Endothelial cell (in vitro differentiated cells): ENCODE measurements at regions not wholly inside any gene's neighbourhood (a gene's known extent, or its start where the extent isn't known, plus 50 kb on each side); places are given as distances from the start of the nearest gene placed in this dataset.
"Not testable (repeated sequence)": the region's sequence is repeated elsewhere in the genome, so short reads cannot be mapped to it uniquely, and the experiment has no call there.

Experiments
- DNase-seq: peaks from one replicate; pipeline ENCODE4 v3.0.0; 2021; ENCODE audit warnings: low spot score
- H3K27ac Mint-ChIP-seq: one replicate; pipeline ENCODE4 v1.8.0; 2021; ENCODE audit warnings: mixed read lengths, inconsistent platforms; ENCODE audit not compliant: unreplicated experiment
- H3K27me3 Mint-ChIP-seq: one replicate; pipeline ENCODE4 v1.8.0; 2021; ENCODE audit warnings: mild to moderate bottlenecking, moderate library complexity, mixed read lengths, inconsistent platforms; ENCODE audit not compliant: unreplicated experiment
- H3K36me3 Mint-ChIP-seq: one replicate; pipeline ENCODE4 v1.8.0; 2021; ENCODE audit warnings: mild to moderate bottlenecking, low read depth, mixed read lengths, inconsistent platforms; ENCODE audit not compliant: unreplicated experiment
- H3K4me1 Mint-ChIP-seq: one replicate; pipeline ENCODE4 v1.8.0; 2021; ENCODE audit warnings: mild to moderate bottlenecking, mixed read lengths, inconsistent platforms; ENCODE audit not compliant: unreplicated experiment
- H3K4me3 Mint-ChIP-seq: one replicate; pipeline ENCODE4 v1.8.0; 2021; ENCODE audit warnings: mild to moderate bottlenecking, mixed read lengths, inconsistent platforms; ENCODE audit not compliant: unreplicated experiment
- H3K9me3 Mint-ChIP-seq: one replicate; pipeline ENCODE4 v1.8.0; 2021; ENCODE audit warnings: mixed read lengths, inconsistent platforms; ENCODE audit not compliant: unreplicated experiment
- CTCF ChIP-seq: fragments of 200-600 bp; sonication (generic); IDR thresholded peaks from one replicate; pipeline ENCODE4 v1.5.0; 2021; ENCODE audit warnings: antibody characterized with exemption; ENCODE audit not compliant: unreplicated experiment

GRCh38 chr4:189858435-189858834, 82.2 kb upstream of the FRG1 start:
- DNase-seq = no peak
- Mint-ChIP-seq H3K27me3 (peaks cover 3% of the 10 kb centered on the region), H3K9me3 (peaks cover 3% of the 10 kb centered on the region), H3K4me3 (no peak overlapping the region), H3K36me3 (no peaks in the 10 kb centered on the region), H3K27ac (no peak overlapping the region), H3K4me1 (no peaks in the 10 kb centered on the region)
- TF ChIP-seq CTCF = no peak

- no peaks in the 10 kb centered on the region for H3K4me1 Mint-ChIP-seq
- H3K27ac Mint-ChIP-seq = no peak overlapping the region
- H3K4me3 Mint-ChIP-seq = no peak overlapping the region
- TF ChIP-seq CTCF = no peak
- H3K27me3 Mint-ChIP-seq = peaks cover 3% of the 10 kb centered on the region
- peaks cover 3% of the 10 kb centered on the region for H3K9me3 Mint-ChIP-seq
- no peak for DNase-seq
- H3K36me3 Mint-ChIP-seq = no peaks in the 10 kb centered on the region
These were observed 79.6 kb upstream of the FRG1 start for GRCh38 chr4:189861101-189861500.

GRCh38 chr4:189869236-189869635, 71.4 kb upstream of the FRG1 start:
- DNase-seq = no peak
- Mint-ChIP-seq H3K4me3 (no peak overlapping the region), H3K36me3 (no peaks in the 10 kb centered on the region), H3K27me3 (peaks cover 2% of the 10 kb centered on the region), H3K27ac (no peak overlapping the region), H3K9me3 (no peaks in the 10 kb centered on the region), H3K4me1 (no peaks in the 10 kb centered on the region)
- no peak for TF ChIP-seq CTCF

DNA sequence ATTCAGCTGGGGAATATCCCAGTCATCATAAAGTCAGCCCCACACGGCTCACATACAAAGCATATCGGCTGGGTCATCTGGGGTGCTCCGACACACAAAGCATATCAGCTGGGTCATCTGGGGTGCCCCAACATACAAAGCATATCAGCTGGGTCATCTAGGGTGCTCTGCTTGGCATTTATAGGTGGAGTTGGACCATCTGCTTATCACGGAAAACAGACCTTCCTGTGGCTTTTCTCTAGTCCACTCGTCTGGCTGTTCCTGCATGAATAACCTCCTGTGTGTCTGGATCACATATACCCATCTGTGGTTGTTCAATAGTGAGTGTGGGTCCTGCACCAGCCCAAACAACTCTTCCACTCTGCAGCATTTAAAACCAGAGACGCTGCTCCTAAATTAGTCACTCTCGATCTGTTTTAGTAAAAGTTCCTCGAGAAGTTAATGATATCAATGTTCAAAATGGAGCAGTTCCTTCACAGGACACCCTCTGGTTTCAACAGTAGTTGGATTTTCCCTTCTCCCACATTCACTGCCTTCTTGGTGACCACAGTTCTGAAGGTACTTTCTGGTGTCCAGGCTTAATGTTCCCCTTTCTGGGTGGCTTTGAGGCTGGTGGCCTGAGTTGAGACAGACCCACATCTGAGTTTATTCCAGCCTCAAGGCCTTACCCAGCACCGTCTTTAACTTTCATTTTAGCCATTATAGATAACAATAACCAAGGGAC, 70.0 kb upstream of the FRG1 start:
- DNase-seq = no peak
- H3K4me1 Mint-ChIP-seq = no peaks in the 10 kb centered on the region
- H3K27ac Mint-ChIP-seq = no peak overlapping the region
- peaks cover 3% of the 10 kb centered on the region for H3K27me3 Mint-ChIP-seq
- H3K4me3 Mint-ChIP-seq = no peak overlapping the region
- TF ChIP-seq CTCF = no peak
- peaks cover 3% of the 10 kb centered on the region for H3K36me3 Mint-ChIP-seq
- peaks cover 10% of the 10 kb centered on the region for H3K9me3 Mint-ChIP-seq

GRCh38 chr4:189874591-189874990, 66.1 kb upstream of the FRG1 start:
- peaks cover 3% of the 10 kb centered on the region for H3K27me3 Mint-ChIP-seq
- peaks cover 3% of the 10 kb centered on the region for H3K36me3 Mint-ChIP-seq
- H3K4me1 Mint-ChIP-seq = no peaks in the 10 kb centered on the region
- peaks cover 17% of the 10 kb centered on the region for H3K9me3 Mint-ChIP-seq
- no peak overlapping the region for H3K4me3 Mint-ChIP-seq
- no peak for TF ChIP-seq CTCF
- H3K27ac Mint-ChIP-seq = no peak overlapping the region
- no peak for DNase-seq

DNA sequence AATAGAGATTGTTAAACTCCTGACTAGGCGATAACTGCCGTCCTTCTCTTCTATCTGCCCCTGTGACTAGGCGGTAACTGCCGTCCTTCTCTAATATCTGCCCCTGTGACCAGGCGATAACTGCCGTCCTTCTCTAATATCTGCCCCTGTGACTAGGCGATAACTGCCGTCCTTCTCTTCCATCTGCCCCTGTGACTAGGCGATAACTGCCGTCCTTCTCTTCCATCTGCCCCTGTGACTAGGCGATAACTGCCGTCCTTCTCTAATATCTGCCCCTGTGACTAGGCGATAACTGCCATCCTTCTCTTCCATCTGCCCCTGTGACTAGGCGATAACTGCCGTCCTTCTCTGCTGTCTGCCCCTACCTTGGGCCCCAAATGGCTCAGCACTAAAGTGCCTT, 59.5 kb upstream of the FRG1 start:
- peaks cover 11% of the 10 kb centered on the region for H3K9me3 Mint-ChIP-seq
- H3K4me1 Mint-ChIP-seq, H3K27ac Mint-ChIP-seq, H3K4me3 Mint-ChIP-seq, H3K36me3 Mint-ChIP-seq, H3K27me3 Mint-ChIP-seq: not testable (repeated sequence)
- peak; percentile 24 for DNase-seq

DNA sequence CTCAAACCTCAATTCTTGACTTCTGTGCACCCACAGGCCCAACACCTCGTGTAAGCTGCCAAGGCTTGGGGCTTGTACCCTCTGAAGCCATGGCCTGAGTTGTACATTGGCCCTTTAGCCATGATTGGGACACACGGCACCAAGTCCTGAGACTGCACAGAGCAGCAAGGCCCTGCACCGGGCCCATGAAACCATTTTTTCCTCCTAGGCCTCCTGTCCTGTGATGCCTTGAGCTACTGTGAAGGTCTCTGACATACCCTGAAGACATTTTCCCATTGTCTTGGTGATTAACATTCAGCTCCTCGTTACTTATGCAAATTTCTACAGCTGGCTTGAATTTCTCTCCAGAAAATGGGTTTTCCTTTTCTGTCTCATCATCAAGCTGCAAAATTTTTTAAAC, 52.3 kb upstream of the FRG1 start:
- H3K27me3 Mint-ChIP-seq, H3K4me3 Mint-ChIP-seq, DNase-seq, H3K4me1 Mint-ChIP-seq, H3K27ac Mint-ChIP-seq: not testable (repeated sequence)
- Mint-ChIP-seq H3K36me3 (peaks cover 12% of the 10 kb centered on the region), H3K9me3 (peaks cover 24% of the 10 kb centered on the region)
